ENCODE measurements at regions not wholly inside any gene's neighbourhood (a gene's known extent, or its start where the extent isn't known, plus 50 kb on each side); places are given as distances from the start of the nearest gene placed in this dataset.

- TF ChIP-seq CTCF (IDR thresholded peaks at IDR 0.05; ENCODE audit: poor library complexity) (no peak), EZH2 (IDR thresholded peaks at IDR 0.05; ENCODE audit: borderline replicate concordance) (no peak)
Measured at GRCh38 chr18:46343931-46344372, 239.8 kb downstream of the HAUS1 start.

All from hepatocyte (in vitro differentiated cells).